Astrocyte (in vitro differentiated cells and primary cell): ENCODE measurements at regions not wholly inside any gene's neighbourhood (a gene's known extent, or its start where the extent isn't known, plus 50 kb on each side); places are given as distances from the start of the nearest gene placed in this dataset.

Source experiments
- CTCF ChIP-seq: IDR thresholded peaks from 2 replicates; pipeline ENCODE4 v1.5.1; 2011; ENCODE audit warnings: low read depth, mild to moderate bottlenecking, inconsistent platforms, low read length, moderate library complexity; ENCODE audit not compliant: insufficient read depth
- EZH2 ChIP-seq: IDR thresholded peaks from 2 replicates; pipeline ENCODE4 v1.6.1; 2012; ENCODE audit warnings: mild to moderate bottlenecking, low read length, inconsistent platforms; ENCODE audit not compliant: insufficient read depth

GRCh38 chrX:114134465-114134864 lies 449.4 kb upstream of the HTR2C start:
- TF ChIP-seq CTCF = no peak
- TF ChIP-seq EZH2 = no peak
